HG03066 (cell line): ENCODE measurements at regions not wholly inside any gene's neighbourhood (a gene's known extent, or its start where the extent isn't known, plus 50 kb on each side); places are given as distances from the start of the nearest gene placed in this dataset.

ENCODE experiments used
- ATAC-seq: cut with Tn5 transposase; IDR thresholded peaks from one replicate; pipeline ENCODE4 v1.9.1; 2021; ENCODE audit warnings: low read depth; ENCODE audit not compliant: unreplicated experiment

DNA sequence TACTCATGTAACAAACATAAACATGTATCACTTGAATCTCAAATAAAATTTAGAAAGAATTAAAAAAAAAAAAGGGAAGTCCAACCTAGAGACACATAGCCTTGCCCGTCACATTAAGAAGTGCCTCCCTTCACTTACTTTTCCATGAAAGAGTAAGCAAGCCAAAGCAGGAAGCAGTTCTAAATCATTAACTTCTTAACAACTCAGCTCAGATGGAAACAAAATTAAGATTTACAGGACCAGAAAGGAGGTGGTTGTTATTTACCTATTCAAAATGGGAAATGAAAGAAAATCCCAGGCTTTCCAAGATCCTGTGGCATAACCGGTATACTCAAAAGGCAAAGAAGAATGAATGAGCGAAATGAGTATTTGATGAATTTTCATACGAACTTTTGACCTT lies 258.6 kb upstream of the DCN start:
- ATAC-seq = no peak

DNA sequence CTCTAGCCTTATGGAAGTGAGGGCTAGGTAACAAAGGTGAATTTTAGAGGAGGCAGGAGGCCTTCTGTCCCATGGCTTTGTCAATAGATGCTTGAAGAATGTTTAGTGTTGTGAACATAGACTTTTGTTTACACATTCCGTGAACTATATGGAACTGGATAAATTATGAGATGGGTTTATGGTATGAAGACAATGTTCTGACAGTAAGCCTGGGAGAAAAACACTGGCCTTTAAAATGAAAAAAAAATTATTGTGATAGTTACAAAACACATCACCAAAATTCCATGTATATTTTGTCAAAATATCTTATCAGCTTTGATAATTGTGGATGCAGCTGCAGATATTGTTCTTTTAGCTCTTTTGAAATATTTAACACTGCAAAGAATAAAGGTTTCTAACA lies 251.5 kb upstream of the DCN start:
- ATAC-seq = no peak

DNA sequence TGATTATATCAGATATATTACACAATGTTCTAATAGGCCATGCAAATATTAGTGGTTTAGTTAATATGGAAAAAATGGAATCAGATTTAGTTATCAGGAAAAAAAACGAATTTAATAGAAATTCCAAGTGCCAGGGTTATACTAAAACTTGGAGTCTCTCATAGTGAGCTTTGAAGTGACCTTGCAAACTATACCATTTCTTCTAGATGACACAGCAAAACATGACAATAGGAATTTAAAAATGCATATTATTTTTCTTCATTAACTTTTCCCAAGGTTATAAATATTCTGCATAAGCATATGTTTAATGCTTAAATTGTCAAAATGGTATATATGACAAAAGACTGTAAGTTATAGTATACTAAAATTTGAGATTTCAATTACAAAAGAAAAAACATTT lies 250.1 kb upstream of the DCN start:
- ATAC-seq = no peak

DNA sequence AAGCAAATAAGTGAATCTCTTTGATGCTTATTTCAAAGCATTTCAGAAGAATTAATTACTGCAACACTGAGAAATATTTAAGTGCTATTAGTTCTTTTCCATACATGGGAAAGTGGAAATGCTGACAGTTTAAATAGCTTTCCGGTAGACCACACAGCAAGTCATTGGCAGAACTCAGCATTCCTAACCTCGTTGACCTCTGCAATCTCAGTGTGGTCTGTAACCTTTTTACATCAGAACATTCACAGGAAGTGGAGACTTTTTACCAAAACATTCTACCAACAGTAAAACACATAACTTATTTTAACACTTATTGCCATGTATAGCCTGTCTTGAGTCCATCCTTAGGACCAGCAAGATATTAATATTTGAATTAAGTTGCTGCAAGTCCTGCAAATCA lies 249.5 kb upstream of the DCN start:
- ATAC-seq = no peak

DNA sequence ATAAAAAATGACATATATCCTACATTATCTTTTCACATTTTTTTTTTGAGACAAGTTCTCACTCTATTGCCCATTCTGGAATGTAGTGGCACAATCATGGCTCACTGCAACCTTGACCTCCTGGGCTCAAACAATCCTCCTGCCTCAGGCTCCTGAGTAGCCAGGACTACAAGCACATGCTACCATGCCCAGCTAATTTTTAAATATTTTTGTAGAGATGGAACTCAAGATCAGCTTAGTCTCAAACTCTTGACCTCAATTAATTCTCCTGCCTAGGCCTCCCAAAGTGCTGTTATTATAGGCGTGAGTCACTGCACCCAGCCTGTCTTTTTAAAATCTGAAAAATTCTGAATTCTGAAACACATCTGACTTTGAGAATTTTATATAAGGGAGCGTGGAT lies 241.9 kb upstream of the DCN start:
- ATAC-seq = no peak

DNA sequence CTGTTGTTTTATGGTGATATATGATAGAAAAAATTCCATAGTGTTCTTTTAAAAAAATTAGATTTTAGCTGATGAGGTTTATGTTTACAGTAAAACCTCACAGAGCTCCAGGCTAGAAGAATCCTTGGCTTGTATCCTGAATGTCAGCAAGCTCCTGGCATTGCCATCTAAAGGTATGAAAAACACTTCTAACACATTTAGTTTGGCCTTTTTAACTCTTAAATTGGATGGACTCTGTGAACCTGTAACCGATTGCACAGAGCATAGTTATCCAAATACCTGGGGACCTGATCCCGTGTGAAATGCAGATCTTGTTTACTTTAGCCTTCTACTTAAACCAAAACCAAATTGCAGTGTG lies 241.1 kb upstream of the DCN start:
- ATAC-seq = no peak

DNA sequence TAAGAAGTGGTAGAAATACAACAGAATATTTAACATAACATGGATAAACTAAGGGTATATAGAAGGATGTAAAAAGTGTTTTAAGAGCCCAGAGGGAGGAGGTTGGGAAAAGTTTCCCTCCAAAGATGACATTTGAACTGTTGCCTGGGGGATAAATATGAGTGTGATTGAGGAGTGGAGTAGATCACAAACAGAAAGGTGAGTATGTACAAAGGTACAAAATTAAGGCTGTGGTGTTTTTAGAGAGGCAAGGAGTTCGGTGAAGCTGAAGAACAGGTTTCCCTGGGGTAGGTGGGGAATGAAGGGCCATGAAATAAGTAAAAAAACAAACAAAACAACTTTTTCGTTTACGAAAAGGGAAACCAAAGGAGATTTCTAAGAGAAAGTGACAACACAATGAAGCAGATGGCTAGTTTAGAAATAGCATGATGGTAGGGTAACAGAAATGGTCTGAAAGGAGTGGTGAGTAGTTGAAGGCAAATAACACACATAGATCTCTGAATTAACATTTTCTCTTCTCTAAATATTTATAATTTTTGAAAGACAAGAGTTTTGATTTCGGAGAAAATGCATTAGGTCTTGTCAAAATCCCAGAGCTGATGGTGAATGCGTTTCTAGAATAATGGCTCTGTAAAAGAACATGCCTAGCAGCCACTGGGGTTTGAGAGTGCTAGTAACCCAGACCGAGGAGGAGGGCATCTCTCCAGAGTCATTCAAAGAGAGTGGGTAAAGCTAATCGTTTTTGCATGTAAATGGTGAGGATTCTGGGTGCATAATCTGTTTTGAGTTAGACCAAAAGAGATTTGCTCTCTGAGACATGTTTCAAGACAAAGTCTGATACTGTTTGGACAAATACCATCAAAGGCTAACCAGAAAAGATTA lies 240.4 kb upstream of the DCN start:
- no peak for ATAC-seq

DNA sequence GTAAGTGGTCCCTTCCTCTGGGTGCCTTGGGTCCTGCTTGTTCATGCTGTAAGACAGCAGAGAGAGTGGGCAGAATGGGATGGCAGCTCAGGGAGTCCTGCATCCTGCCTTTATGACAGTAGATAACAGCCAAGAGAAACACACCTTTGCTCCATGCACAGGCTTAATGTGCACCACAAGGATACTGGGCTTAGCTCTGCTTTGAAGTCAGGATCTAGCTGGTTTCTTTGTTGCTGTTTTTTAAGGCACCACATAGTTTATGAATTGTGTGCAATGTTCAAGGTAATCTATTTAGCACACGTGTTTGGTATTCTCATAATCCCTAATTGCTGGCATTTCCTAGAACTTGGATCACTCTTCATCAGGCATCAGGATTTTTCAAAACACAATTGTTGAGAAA lies 239.5 kb upstream of the DCN start:
- no peak for ATAC-seq

DNA sequence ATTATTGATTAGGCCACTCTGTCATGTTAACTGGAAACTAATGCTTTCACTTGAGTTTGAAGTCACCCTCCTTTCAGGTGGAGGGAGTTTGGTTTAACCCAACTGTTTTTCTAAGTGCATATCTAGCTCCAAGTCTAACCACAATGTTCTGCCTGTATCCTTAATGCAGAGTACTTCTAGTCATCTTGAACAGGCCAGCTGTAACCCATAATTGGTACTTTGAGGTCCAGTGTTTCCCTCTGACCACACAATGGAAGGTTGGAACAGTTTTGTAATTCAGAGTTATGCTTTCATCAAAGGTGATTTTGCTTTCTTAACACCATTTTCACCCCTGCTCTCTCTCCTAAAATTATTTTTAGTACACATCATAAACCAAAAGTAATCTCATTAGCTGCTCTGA lies 237.2 kb upstream of the DCN start:
- ATAC-seq = no peak

DNA sequence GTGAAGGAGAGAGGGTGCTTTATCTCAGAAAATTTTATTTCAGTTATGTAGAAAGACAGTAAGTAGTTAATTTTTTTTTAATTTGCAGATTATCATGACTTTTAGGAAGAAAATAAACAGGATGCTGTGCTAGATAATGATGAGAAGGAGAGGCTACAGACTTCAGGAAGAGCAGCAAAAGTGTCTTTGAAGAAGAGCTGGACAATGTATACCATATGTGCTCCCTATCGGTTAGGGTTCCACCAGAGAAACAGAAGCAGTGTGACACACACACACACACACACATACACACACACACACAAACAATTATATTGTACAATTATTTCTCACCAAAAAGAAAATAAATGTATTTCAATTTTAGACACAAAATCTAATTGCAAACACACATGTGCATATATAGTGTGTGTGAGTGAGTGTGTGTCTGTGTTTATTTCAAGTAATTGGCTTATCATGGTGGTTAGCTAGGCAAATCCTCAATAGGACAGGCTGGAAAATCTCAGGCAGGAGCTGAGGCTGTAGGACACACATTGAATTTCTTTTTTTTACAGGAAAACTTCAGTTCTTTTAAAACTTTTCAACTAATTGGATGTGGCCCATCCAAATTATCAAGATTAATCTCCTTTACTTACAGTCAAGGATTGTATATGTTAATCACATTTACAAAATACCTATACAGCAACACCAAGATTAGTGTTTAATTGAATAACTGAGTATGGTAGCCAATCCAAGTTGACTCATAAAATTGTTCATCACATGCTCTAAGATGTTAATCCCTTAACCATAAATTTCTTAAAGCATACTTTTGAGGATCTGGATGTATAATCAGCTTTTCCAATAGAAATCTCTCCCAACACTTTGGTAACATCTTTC lies 235.8 kb upstream of the DCN start:
- no peak for ATAC-seq

DNA sequence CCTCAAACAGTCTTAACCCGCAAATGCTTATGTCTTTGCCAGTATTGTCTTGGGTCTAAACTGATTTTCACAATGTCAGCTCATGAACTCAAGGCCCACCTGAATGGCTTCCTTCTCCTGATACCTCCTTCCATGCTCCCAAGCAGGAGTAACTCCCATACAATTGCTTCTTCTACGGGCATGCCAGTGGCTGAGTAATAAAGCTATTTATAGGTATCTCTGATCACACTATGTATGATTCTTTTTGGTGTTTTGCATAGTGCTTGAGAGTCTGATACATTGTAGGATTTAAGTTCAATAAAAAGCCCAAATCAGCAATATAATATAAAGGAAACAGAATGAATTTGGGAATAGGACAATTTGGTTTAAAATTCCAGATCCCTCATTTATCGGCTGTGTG lies 235.0 kb upstream of the DCN start:
- no peak for ATAC-seq

DNA sequence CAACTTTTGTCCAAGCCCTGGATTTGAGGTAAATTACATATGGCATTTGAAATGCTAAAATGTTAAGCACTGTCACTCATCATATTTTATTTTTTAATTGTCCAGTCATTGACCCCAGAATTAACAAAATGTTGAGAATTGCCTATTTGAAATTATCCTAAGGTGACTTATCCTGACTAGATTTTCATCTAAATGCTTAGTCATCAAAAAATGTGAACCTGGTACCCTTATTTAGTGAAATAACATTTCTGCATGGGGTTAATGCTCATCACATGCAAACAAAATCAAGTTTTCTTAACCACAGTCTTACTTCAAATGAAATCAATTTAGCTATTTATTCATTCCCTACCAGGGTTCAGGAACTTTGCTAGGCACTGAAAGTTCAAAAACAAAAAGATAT lies 232.0 kb upstream of the DCN start:
- ATAC-seq = no peak

DNA sequence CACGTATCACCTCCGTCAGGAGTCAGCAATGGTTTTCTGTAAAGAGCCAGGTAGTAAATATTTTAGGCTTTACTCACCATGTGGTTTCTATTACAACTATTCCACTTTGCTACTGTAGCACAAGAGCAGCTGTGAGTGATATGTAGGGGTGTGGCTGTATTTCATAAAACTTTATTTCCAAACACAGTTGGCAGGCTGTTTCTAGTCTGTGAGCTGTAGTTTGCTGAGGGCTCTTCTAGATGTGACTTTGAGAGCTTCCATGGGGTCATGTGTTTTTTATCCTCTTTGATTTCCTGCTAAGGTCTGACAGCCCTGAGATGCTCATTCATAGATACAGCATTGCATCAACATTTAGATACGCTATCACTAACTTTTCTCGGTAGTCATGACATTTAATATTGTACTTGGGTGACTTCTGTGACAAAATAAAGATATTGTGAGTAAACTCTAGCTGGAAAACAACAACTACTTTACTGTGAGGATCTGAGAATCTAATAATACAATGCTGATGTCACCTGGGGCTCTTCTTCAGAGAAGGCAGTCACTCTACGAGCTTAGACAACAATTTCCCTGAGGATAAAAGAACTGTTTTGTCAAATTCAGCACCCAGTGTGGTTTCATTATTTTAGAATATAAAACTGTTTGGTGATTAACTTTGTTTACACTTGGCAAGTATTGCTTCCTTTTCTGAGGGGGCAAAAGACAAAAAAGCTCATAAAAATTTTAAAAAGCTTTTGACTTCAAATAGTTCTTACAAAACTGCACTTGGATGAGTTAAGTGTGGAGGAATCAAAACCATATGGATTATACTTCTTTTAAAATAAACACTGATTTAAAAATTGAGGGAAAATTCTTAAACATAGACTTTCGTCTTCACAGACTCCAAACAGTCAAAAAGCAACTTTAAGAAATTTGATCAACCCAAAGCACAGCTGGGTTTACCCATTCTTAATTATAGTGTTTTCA lies 231.2 kb upstream of the DCN start:
- ATAC-seq = no peak

DNA sequence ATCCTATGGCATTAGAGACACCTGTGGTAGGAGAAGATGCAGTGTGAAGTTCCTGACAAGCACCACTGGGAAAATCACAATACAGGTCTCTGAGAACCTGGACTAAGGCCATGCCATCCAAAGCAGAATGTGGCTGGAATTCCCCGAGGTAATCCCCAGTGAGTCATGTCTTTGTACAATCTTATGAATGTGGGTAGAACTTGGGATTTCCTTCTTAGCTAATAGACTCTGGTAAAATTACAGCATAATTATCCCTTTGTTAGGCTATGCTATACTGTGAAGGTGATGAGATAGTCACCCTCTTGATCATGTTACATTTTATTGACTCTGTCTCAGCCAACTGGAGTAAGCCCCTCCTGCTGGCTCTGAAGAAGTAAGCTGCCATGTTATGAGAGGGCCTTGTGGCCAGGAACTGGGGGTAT lies 224.3 kb upstream of the DCN start:
- ATAC-seq = no peak

DNA sequence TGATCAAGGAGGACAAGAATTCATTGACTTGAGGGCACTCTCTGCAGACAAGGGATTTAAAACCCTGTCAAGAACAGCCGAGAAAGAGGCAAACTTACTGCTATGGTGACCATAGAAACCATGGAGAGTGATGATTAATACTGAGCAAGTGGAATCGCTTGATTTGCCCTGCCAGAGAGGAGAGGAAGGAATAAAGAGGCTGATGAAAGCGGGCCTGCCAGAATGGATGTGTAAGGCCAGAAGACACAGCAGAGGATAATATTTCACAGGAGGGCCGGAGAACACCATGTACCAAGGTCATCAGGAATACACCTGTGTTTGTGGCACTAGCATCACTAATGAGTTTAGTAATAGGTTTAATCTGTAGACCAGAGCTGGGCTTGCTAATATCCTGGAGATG lies 221.8 kb upstream of the DCN start:
- no peak for ATAC-seq

DNA sequence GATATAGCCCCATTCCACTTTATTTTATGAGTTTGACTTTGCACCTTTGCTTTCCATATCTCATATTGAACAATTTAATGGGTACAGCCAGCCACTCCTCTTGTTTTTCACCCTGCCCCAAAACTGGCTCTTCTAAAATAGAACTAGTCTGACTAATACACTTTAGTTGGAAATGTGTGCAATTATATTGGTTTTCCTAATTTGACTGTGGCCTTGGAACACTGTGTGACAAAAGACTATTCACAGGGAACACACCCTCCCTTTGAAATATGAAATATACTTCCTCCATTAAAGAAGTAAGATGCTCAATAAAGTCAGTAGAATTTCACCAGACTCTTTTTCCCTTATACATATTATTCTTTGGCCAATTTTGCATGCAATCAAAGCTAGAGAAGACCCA lies 218.6 kb upstream of the DCN start:
- ATAC-seq = no peak

DNA sequence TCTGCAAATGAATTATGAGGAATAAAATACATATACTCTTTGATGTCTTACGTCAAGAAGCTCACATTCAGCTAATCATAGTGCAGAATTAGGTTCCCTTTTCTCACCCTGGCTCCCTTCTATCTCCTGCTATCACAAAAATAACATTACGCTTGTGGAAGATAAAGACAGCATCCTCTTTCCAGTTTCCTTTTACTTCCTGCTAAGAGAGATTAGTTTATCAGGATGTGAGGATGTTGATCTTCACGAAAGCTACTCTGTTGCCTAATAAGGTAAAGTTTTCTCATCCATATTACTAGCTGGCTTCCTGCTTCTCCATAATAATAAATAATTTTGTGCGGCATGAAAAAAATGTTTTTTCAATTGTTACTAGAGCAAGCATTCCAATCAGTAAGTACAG lies 217.7 kb upstream of the DCN start:
- ATAC-seq = no peak

DNA sequence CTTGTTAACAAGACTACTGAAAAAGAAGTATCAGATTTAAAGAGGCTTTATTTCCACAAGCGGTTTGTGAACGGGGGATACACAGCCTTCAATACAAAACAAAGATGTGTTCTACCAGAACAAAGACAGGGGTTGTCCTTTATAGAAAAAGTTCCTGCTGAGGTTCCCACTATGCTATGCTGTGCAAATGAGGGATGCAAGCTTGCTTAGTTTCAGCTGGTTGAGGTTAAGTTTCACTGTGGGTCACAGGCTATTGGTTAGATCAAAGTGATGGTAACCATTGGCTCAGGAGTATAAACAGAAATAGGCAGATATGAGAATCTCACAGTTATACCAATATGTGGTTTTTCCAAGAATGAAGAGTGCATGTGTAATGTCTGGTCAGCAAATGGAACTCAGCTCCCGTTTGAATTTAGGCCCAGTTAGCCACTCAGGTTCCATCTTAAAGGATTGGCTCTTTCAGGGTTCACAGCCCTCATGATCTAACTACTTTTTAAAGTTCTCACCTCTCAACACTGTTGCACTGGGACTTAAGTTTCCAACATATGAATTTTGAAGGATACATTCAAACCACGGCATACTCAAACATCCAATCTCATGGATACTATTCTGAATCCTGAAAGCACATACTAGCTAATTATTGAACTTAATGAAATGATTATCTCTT lies 215.4 kb upstream of the DCN start:
- ATAC-seq = no peak

DNA sequence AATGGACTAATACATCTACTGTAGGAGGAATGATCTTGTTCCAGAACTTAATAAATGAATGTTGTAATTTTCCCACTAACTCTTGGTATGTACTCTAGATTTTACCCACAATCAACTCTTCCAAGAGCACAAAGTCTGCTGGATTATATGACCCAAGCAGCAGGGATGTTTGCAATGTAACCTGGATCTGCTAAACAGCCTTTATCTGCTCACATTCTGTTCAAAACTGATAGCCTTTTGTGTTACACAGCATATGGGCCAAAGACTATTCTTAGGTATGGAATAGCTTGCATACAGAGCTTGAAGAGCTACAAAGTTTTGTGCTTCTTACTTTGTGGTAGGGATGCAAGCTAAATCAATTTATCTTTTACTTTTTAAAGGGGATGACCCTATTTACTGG lies 213.7 kb upstream of the DCN start:
- no peak for ATAC-seq

DNA sequence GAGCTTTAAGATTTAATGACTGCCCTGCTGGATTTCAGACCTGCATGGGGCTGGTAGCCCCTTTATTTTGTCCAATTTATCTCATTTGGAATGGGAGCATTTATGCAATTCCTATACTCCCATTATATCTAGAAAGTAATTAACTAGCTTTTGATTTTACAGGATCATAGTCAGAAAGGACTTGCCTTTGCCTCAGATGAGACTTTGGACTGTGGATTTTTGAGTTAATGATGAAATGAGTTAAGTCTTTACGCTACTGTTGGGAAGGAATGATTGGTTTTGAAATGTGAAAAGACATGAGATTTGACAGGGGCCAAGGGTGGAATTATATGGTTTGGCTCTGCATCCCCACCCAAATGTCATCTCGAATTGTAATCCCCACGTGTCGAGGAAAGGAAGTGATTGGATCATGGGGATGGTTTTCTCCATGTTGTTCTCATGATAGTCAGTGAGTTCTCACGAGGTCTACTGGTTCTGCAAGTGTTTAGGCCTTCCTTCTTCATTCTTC lies 213.1 kb upstream of the DCN start:
- ATAC-seq = no peak
